Keratinocyte (primary cell): ENCODE measurements at regions not wholly inside any gene's neighbourhood (a gene's known extent, or its start where the extent isn't known, plus 50 kb on each side); places are given as distances from the start of the nearest gene placed in this dataset.

Experiments
- DNase-seq: peaks from one replicate; pipeline ENCODE4 v3.0.0-alpha.2; 2011; ENCODE audit warnings: low read depth, missing footprints, low spot score
- FAIRE-seq: peaks from 2 replicates; lab custom pipeline; 2011; peaks lifted over from hg19 to GRCh38; lab: Jason Lieb, UNC
- H2AFZ ChIP-seq: 2 replicates; pipeline ENCODE4 v1.6.0; 2012; ENCODE audit warnings: low read length, control low read depth, inconsistent platforms; ENCODE audit not compliant: control insufficient read depth
- H3K27ac ChIP-seq: 2 replicates; pipeline ENCODE4 v1.5.1; 2011; ENCODE audit warnings: low read length; ENCODE audit not compliant: control insufficient read depth, insufficient read depth
- H3K27me3 ChIP-seq: 3 replicates; pipeline ENCODE4 v1.6.0; 2011; ENCODE audit warnings: low read length; ENCODE audit not compliant: control insufficient read depth, insufficient read depth; ENCODE audit errors: extremely low read depth
- H3K36me3 ChIP-seq, 2 experiments: 2 replicates in 1 of 2; 3 replicates in 1 of 2; pipeline ENCODE4 v1.5.1; 2011; ENCODE audit warnings: low read length in 2 of 2, mild to moderate bottlenecking in 1 of 2; ENCODE audit not compliant: control insufficient read depth in 2 of 2, insufficient read depth in 2 of 2; ENCODE audit errors: extremely low read depth in 1 of 2
- H3K4me1 ChIP-seq: 3 replicates; pipeline ENCODE4 v1.5.1; 2011; ENCODE audit warnings: low read length; ENCODE audit not compliant: control insufficient read depth, insufficient read depth; ENCODE audit errors: extremely low read depth
- H3K4me2 ChIP-seq: 3 replicates; pipeline ENCODE4 v1.6.0; 2011; ENCODE audit warnings: low read depth, low read length; ENCODE audit not compliant: control insufficient read depth, insufficient read depth; ENCODE audit errors: extremely low read depth
- H3K4me3 ChIP-seq, 3 experiments: fragments of 200-600 bp in 1 of 3; sonication (generic) in 1 of 3; 2 replicates in 2 of 3; 3 replicates in 1 of 3; pipeline ENCODE4 v1.5.1; 2011 to 2016; ENCODE audit warnings: low read length in 3 of 3, mild to moderate bottlenecking in 3 of 3, control low read depth in 2 of 3, inconsistent platforms in 1 of 3, low read depth in 1 of 3, mixed read lengths in 1 of 3, mixed run types in 1 of 3, moderate library complexity in 1 of 3; ENCODE audit not compliant: control insufficient read depth in 2 of 3, insufficient read depth in 2 of 3; ENCODE audit errors: extremely low read depth in 1 of 3
- H3K79me2 ChIP-seq: 2 replicates; pipeline ENCODE4 v1.6.0; 2012; ENCODE audit warnings: low read length; ENCODE audit not compliant: control insufficient read depth, insufficient read depth
- H3K9ac ChIP-seq: 3 replicates; pipeline ENCODE4 v1.6.0; 2011; ENCODE audit warnings: low read length; ENCODE audit not compliant: control insufficient read depth, insufficient read depth; ENCODE audit errors: extremely low read depth
- H3K9me1 ChIP-seq: 3 replicates; pipeline ENCODE4 v1.6.0; 2011; ENCODE audit warnings: low read length; ENCODE audit not compliant: control insufficient read depth, insufficient read depth; ENCODE audit errors: extremely low read depth
- H3K9me3 ChIP-seq: 2 replicates; pipeline ENCODE4 v1.5.1; 2012; ENCODE audit warnings: low read depth, low read length; ENCODE audit not compliant: control insufficient read depth
- H4K20me1 ChIP-seq: 3 replicates; pipeline ENCODE4 v1.6.0; 2011; ENCODE audit warnings: low read length; ENCODE audit not compliant: control insufficient read depth, insufficient read depth; ENCODE audit errors: extremely low read depth
- EZH2 ChIP-seq: IDR thresholded peaks from one replicate; pipeline ENCODE4 v1.6.1; 2012; ENCODE audit warnings: inconsistent platforms, mild to moderate bottlenecking, low read length, moderate library complexity
- dilution Hi-C: fragments of 300-500 bp; cut with MboI; formaldehyde crosslinking; loops from one replicate; pipeline ENCODE4 v1.7.0; 2020; ENCODE audit warnings: low sequenced_read_pairs; ENCODE audit not compliant: extremely low pct_ligation_motif_present
- TF ChIP-seq, protein P1 (sequence below), 3 experiments: IDR thresholded peaks in 1 of 3; conservative IDR thresholded peaks in 1 of 3; optimal IDR thresholded peaks in 1 of 3; 2 replicates in 2 of 3; 3 replicates in 1 of 3; pipeline versions ENCODE3 to v1.5.1; 2011; ENCODE audit warnings: low read length in 3 of 3, mild to moderate bottlenecking in 3 of 3, moderate library complexity in 2 of 3, control low read depth in 1 of 3, inconsistent platforms in 1 of 3; ENCODE audit not compliant: insufficient read depth in 2 of 3; ENCODE audit errors: extremely low read depth in 1 of 3

DNA sequence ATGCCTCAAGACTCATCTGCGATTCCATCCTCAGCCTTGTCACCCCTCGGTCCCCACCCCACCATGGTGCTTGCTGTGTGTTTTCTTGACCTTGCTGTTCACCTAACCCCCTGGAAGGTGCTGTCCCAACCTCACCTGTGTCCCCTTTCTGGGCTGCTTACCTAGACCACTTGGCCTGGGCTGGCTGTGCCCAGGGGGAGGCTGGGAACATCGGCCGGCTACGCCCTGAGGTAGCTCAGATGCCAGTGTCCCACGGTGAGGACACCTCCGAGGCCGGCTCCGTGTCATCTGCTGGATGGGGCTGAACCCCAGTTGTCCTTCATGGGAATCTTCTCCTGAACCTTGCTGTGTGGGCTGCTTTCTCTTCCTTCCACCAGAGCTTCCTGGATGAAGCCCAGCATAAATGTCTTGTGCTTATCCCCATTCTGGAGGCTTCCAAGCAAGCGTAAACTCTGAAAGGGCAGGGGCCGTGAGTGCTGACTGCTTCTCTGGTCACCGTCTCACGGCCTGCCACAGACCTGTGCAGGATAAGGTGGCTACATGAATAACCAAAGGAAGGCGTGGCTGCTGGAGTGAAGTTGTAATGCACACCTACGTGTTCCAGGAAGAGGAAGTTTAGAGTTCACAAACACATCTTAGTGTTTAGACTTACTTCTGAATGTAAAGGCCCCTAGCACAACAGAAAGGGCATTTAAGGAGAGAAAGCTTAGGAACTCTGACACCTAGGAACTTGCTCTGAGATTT lies 724.3 kb downstream of the TBC1D22A start:
- Histone ChIP-seq H3K9me3 (no peaks in the 10 kb centered on the region), H3K4me1 (no peaks in the 10 kb centered on the region), H3K4me3 (no peak overlapping the region), H3K79me2 (no peaks in the 10 kb centered on the region), H3K9me1 (no peaks in the 10 kb centered on the region), H4K20me1 (no peaks in the 10 kb centered on the region), H3K27ac (no peak overlapping the region), H2AFZ (no peak overlapping the region), H3K9ac (no peak overlapping the region), H3K27me3 (no peaks in the 10 kb centered on the region), H3K4me2 (no peak overlapping the region), H3K36me3 (no peaks in the 10 kb centered on the region)
- TF ChIP-seq, protein P1, sequence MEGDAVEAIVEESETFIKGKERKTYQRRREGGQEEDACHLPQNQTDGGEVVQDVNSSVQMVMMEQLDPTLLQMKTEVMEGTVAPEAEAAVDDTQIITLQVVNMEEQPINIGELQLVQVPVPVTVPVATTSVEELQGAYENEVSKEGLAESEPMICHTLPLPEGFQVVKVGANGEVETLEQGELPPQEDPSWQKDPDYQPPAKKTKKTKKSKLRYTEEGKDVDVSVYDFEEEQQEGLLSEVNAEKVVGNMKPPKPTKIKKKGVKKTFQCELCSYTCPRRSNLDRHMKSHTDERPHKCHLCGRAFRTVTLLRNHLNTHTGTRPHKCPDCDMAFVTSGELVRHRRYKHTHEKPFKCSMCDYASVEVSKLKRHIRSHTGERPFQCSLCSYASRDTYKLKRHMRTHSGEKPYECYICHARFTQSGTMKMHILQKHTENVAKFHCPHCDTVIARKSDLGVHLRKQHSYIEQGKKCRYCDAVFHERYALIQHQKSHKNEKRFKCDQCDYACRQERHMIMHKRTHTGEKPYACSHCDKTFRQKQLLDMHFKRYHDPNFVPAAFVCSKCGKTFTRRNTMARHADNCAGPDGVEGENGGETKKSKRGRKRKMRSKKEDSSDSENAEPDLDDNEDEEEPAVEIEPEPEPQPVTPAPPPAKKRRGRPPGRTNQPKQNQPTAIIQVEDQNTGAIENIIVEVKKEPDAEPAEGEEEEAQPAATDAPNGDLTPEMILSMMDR (optimal IDR thresholded peaks at IDR 0.05 in 1 of 3, IDR thresholded peaks at IDR 0.05 in 1 of 3, conservative IDR thresholded peaks at IDR 0.05 in 1 of 3; ENCODE audit: extremely low read depth in 1 of 3, insufficient read depth in 2 of 3, low read length in 3 of 3): no peak
- TF ChIP-seq EZH2: no peak
- dilution Hi-C loops: no loop called here
- no peak for FAIRE-seq
- DNase-seq: no peak

DNA sequence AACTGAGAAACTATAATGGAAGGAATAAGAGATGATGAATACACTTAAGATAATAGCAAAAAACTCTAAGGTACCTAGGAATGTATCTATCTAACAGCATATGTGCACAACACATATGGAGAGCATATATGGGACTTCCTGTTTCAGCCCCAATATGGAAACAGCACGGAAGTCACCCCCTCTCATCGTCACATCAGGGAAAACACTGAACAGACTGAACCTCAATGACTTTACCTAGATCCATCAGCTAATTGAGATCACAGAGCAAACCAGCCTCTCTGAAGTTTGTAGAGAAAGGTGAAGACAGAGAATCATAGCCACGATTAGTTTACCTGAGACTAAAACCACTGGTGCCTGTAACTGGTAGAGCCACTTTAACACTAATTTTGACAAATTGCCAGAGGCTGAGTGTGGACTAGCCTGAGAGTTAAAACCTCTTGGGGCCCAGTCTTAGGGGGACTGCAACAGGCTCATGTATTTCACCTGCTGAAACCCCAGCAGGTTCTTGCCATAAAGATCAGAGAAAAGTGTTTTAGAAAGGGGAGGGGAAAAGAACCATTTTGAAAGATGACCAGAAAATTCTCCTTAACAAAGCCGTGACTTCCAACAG lies 722.6 kb downstream of the TBC1D22A start:
- Histone ChIP-seq H3K36me3 (no peaks in the 10 kb centered on the region), H3K4me2 (no peak overlapping the region), H3K4me3 (no peak overlapping the region), H3K9me1 (no peaks in the 10 kb centered on the region), H3K79me2 (no peaks in the 10 kb centered on the region), H2AFZ (no peak overlapping the region), H3K27ac (no peak overlapping the region), H3K9me3 (no peaks in the 10 kb centered on the region), H3K4me1 (no peaks in the 10 kb centered on the region), H4K20me1 (no peaks in the 10 kb centered on the region), H3K27me3 (no peaks in the 10 kb centered on the region), H3K9ac (no peak overlapping the region)
- dilution Hi-C loops: no loop called here
- FAIRE-seq (no peak), DNase-seq (no peak)
- TF ChIP-seq, protein P1 (optimal IDR thresholded peaks at IDR 0.05 in 1 of 3, IDR thresholded peaks at IDR 0.05 in 1 of 3, conservative IDR thresholded peaks at IDR 0.05 in 1 of 3; ENCODE audit: extremely low read depth in 1 of 3, insufficient read depth in 2 of 3, low read length in 3 of 3): no peak
- no peak for TF ChIP-seq EZH2
